HG03103 (cell line): ENCODE measurements at regions not wholly inside any gene's neighbourhood (a gene's known extent, or its start where the extent isn't known, plus 50 kb on each side); places are given as distances from the start of the nearest gene placed in this dataset.
"Not testable (repeated sequence)": the region's sequence is repeated elsewhere in the genome, so short reads cannot be mapped to it uniquely, and the experiment has no call there.

ENCODE experiments used
- ATAC-seq: cut with Tn5 transposase; IDR thresholded peaks from one replicate; pipeline ENCODE4 v1.9.1; 2021; ENCODE audit warnings: low read depth; ENCODE audit not compliant: unreplicated experiment

GRCh38 chr12:38016602-38017001 is 300.0 kb upstream of the ALG10B start:
- no peak for ATAC-seq

GRCh38 chr12:38025916-38026315 is 290.7 kb upstream of the ALG10B start:
- no peak for ATAC-seq

- no peak for ATAC-seq
These were observed 263.5 kb upstream of the ALG10B start for GRCh38 chr12:38053113-38053512.

- no peak for ATAC-seq
These were observed 262.7 kb upstream of the ALG10B start for GRCh38 chr12:38053655-38054464.

- no peak for ATAC-seq
These were observed 259.6 kb upstream of the ALG10B start for GRCh38 chr12:38056701-38057689.

GRCh38 chr12:38099686-38100085 is 216.9 kb upstream of the ALG10B start:
- no peak for ATAC-seq

GRCh38 chr12:38101753-38102152 is 214.8 kb upstream of the ALG10B start:
- no peak for ATAC-seq

GRCh38 chr12:38102197-38102596 is 214.4 kb upstream of the ALG10B start:
- no peak for ATAC-seq

GRCh38 chr12:38110026-38110699 is 206.4 kb upstream of the ALG10B start:
- no peak for ATAC-seq

GRCh38 chr12:38113991-38114390 is 202.6 kb upstream of the ALG10B start:
- no peak for ATAC-seq

- no peak for ATAC-seq
These were observed 199.6 kb upstream of the ALG10B start for GRCh38 chr12:38116968-38117367.

- ATAC-seq, result no peak
These were observed 197.9 kb upstream of the ALG10B start for GRCh38 chr12:38118632-38119031.

- ATAC-seq, result no peak
These were observed 196.1 kb upstream of the ALG10B start for GRCh38 chr12:38120438-38120837.

- not testable (repeated sequence) for ATAC-seq
These were observed 193.5 kb upstream of the ALG10B start for GRCh38 chr12:38123028-38123427.

- ATAC-seq, result no peak
These were observed 192.9 kb upstream of the ALG10B start for GRCh38 chr12:38123566-38124246.

- no peak for ATAC-seq
These were observed 192.1 kb upstream of the ALG10B start for GRCh38 chr12:38124247-38125012.

GRCh38 chr12:38132139-38132538 is 184.4 kb upstream of the ALG10B start:
- no peak for ATAC-seq

GRCh38 chr12:38137287-38137686 is 179.3 kb upstream of the ALG10B start:
- no peak for ATAC-seq

GRCh38 chr12:38137716-38138115 is 178.9 kb upstream of the ALG10B start:
- no peak for ATAC-seq
